ENCODE measurements at regions not wholly inside any gene's neighbourhood (a gene's known extent, or its start where the extent isn't known, plus 50 kb on each side); places are given as distances from the start of the nearest gene placed in this dataset.

- Histone ChIP-seq H3K36me3 (ENCODE audit: insufficient read depth, low read length) (no peaks in the 10 kb centered on the region), H3K27me3 (ENCODE audit: insufficient read depth, low read length) (no peaks in the 10 kb centered on the region), H3K27ac (ENCODE audit: low read depth, low read length, poor library complexity, severe bottlenecking) (no peak overlapping the region), H3K4me3 (ENCODE audit: low read depth, low read length, poor library complexity, severe bottlenecking) (no peak overlapping the region), H3K4me1 (ENCODE audit: insufficient read depth, low read length, severe bottlenecking) (no peaks in the 10 kb centered on the region), H3K79me2 (ENCODE audit: insufficient read depth, low read length) (no peaks in the 10 kb centered on the region), H3K4me2 (ENCODE audit: low read length) (no peak overlapping the region), H3F3A (ENCODE audit: insufficient read depth, low read length) (no peaks in the 10 kb centered on the region), H2AFZ (ENCODE audit: low read length) (no peak overlapping the region), H3K9ac (ENCODE audit: low read length) (no peak overlapping the region), H4K20me1 (ENCODE audit: insufficient read depth, low read length) (no peaks in the 10 kb centered on the region), H3K9me3 (ENCODE audit: low read length) (no peaks in the 10 kb centered on the region), H3K9me2 (ENCODE audit: low read depth, low read length) (no peaks in the 10 kb centered on the region)
- TF ChIP-seq EZH2 (IDR thresholded peaks at IDR 0.05; ENCODE audit: borderline replicate concordance, low read length) = no peak
- no peak for TF ChIP-seq CTCF (IDR thresholded peaks at IDR 0.05; ENCODE audit: low read length)
Measured at GRCh38 chr10:93178226-93178625, 104.5 kb downstream of the CYP26A1 start.

DNA sequence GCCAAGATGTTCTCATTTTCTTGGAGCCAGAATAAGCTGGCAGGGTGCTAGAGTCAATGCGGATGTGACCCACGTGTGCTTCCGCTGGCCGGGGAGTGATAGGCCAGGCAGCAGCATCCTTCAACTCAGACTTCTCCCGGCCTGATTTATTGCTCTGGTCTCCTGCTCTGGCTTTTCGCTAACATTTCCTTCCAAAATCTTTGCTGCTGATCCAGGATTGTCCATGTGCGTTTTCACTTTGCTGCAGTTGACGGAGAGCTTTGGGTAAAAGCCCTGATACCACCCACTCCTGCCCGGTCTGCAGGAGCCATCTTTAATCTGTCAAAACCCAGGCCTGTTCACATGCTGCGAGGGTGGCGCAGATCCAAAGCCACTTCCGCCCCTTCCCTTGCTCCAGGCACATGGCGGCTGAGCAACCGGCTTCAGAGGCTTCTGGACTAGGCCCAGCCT is 106.8 kb downstream of the CYP26A1 start:
- H4K20me1 ChIP-seq (ENCODE audit: insufficient read depth, low read length) = no peaks in the 10 kb centered on the region
- no peaks in the 10 kb centered on the region for H3K79me2 ChIP-seq (ENCODE audit: insufficient read depth, low read length)
- H3K9me3 ChIP-seq (ENCODE audit: low read length) = no peaks in the 10 kb centered on the region
- no peak overlapping the region for H3K27ac ChIP-seq (ENCODE audit: low read depth, low read length, poor library complexity, severe bottlenecking)
- TF ChIP-seq CTCF (IDR thresholded peaks at IDR 0.05; ENCODE audit: low read length) = no peak
- TF ChIP-seq EZH2 (IDR thresholded peaks at IDR 0.05; ENCODE audit: borderline replicate concordance, low read length) = no peak
- no peak overlapping the region for H3K4me2 ChIP-seq (ENCODE audit: low read length)
- no peak overlapping the region for H3K9ac ChIP-seq (ENCODE audit: low read length)
- no peaks in the 10 kb centered on the region for H3F3A ChIP-seq (ENCODE audit: insufficient read depth, low read length)
- no peaks in the 10 kb centered on the region for H3K9me2 ChIP-seq (ENCODE audit: low read depth, low read length)
- H2AFZ ChIP-seq (ENCODE audit: low read length) = no peak overlapping the region
- H3K36me3 ChIP-seq (ENCODE audit: insufficient read depth, low read length) = no peaks in the 10 kb centered on the region
- no peaks in the 10 kb centered on the region for H3K27me3 ChIP-seq (ENCODE audit: insufficient read depth, low read length)
- H3K4me1 ChIP-seq (ENCODE audit: insufficient read depth, low read length, severe bottlenecking) = no peaks in the 10 kb centered on the region
- H3K4me3 ChIP-seq (ENCODE audit: low read depth, low read length, poor library complexity, severe bottlenecking) = no peak overlapping the region

- Histone ChIP-seq H2AFZ (ENCODE audit: low read length) (no peak overlapping the region), H3K9ac (ENCODE audit: low read length) (no peak overlapping the region), H3K9me2 (ENCODE audit: low read depth, low read length) (no peaks in the 10 kb centered on the region), H3K36me3 (ENCODE audit: insufficient read depth, low read length) (no peaks in the 10 kb centered on the region), H3K27me3 (ENCODE audit: insufficient read depth, low read length) (no peaks in the 10 kb centered on the region), H3K4me2 (ENCODE audit: low read length) (no peak overlapping the region), H3F3A (ENCODE audit: insufficient read depth, low read length) (no peaks in the 10 kb centered on the region), H3K4me1 (ENCODE audit: insufficient read depth, low read length, severe bottlenecking) (no peaks in the 10 kb centered on the region), H3K4me3 (ENCODE audit: low read depth, low read length, poor library complexity, severe bottlenecking) (no peak overlapping the region), H4K20me1 (ENCODE audit: insufficient read depth, low read length) (no peaks in the 10 kb centered on the region), H3K79me2 (ENCODE audit: insufficient read depth, low read length) (no peaks in the 10 kb centered on the region), H3K9me3 (ENCODE audit: low read length) (no peaks in the 10 kb centered on the region), H3K27ac (ENCODE audit: low read depth, low read length, poor library complexity, severe bottlenecking) (no peak overlapping the region)
- TF ChIP-seq EZH2 (IDR thresholded peaks at IDR 0.05; ENCODE audit: borderline replicate concordance, low read length) = no peak
- TF ChIP-seq CTCF (IDR thresholded peaks at IDR 0.05; ENCODE audit: low read length) = no peak
Measured at GRCh38 chr10:93181271-93182048, 107.8 kb downstream of the CYP26A1 start.

Measured in OCI-LY1 (cell line).